HG03432 (cell line): ENCODE measurements at regions not wholly inside any gene's neighbourhood (a gene's known extent, or its start where the extent isn't known, plus 50 kb on each side); places are given as distances from the start of the nearest gene placed in this dataset.
A peak's percentile ranks its signal among the peaks of the same experiment; 100 is the strongest.

ENCODE experiments used
- ATAC-seq: cut with Tn5 transposase; IDR thresholded peaks from one replicate; pipeline ENCODE4 v1.9.1; 2021; ENCODE audit warnings: mild to moderate bottlenecking, moderate library complexity; ENCODE audit not compliant: unreplicated experiment

DNA sequence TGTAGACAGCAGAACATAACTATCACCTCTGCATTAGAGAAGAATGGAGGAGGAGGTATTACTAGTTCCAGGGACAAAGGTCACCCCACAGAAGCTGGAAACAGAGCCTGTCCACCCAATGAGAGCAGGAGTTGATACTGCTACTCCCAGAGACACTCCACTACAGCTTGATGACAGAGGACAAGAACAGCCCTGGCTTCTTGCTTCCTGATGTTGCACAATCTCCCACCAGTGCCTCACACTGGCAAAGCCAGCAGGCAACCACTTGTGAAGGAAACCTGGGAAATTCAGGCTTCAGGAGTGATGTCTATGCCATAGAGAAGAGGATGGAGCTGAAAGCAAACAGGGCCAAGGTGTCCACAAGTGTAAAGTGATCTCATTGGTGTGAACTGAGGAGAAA, 78.0 kb upstream of the POU1F1 start:
- ATAC-seq: no peak

GRCh38 chr3:87351937-87352336, 75.6 kb upstream of the POU1F1 start:
- no peak for ATAC-seq

- peak; percentile 99 for ATAC-seq
Measured at GRCh38 chr3:87350367-87351199, 74.2 kb upstream of the POU1F1 start.

DNA sequence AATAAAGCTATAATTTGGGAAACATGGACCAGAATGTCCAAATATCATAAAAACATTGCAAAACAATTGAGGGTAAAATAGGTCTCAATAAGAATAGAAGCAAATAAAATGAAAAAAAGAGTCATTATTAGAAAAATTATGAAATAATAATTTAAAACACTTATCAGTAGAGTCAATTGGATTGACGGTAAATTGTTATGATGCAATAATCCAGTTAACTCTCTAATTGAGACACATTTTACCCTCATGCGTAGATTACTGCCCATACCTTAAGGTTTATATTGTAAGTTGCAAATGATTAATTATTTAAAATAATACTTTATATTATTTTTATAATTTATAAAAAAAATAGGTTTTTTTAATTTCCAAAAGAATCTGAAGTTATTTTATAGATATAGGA, 73.4 kb upstream of the POU1F1 start:
- no peak for ATAC-seq

- ATAC-seq: no peak
Measured at GRCh38 chr3:87336761-87337160, 60.4 kb upstream of the POU1F1 start.

GRCh38 chr3:87335931-87336330, 59.5 kb upstream of the POU1F1 start:
- ATAC-seq: no peak

DNA sequence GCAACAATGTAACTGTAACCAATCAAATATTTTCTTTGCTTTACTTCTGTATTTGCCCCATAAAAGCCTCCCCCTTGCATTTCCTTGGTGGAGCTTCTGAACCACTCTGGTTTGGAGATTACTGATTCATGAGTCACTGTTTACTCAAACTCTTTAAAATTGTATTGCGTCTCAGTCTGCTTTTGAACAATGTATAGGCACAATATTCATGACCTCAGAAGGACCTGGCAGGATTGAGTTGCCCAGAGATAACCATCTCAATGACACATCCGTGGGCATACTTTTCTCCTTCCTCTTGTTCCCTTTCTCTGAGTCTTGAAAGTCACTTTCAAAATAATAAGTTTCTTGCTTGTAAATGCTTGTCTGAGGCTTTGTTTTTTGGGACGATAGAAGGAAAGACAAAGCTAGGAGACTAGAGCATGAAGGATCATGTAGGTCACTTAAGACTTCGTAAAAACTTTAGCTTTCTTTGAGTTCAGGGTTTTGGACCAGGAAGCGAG, 57.1 kb upstream of the POU1F1 start:
- ATAC-seq: peak; percentile 92

DNA sequence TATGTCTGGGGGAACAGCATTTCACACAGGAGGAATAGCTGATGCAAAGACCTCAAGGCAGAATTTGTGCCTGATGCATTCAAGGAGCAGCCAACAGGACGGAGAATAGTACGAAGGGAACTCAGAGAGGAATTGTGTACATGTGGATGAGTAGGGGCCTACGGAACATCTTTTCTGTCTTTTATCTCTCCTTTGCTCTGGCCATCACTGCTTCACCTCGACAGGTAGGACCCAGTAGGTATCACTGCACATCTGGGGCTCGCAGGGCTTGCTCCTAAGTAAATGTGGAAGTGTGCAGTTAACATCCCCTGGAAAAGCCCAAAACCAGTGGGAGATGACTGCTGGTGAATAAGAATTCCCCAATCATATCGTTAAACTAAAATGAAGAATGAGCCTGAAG, 56.4 kb upstream of the POU1F1 start:
- no peak for ATAC-seq

DNA sequence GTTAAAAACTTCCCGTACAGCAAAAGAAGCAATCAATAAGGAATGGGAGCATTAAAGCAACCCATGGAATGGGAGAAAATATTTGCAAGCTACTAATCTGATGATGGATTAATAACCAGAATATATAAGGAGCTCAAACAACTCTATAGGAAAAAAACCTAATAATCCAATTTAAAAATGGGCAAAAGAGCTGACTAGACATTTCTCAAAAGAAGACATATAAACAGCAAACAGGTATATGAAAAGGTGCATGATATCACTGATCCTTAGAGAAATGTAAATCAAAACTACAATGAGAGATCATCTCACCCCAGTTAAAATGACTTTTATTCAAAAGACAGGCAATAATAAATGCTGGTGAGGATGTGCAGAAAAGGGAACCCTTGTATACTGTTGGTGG, 52.7 kb upstream of the POU1F1 start:
- ATAC-seq: no peak
